HEK293 (cell line): ENCODE measurements at regions not wholly inside any gene's neighbourhood (a gene's known extent, or its start where the extent isn't known, plus 50 kb on each side); places are given as distances from the start of the nearest gene placed in this dataset.

Source experiments
- CTCF ChIP-seq: fragments of 450-650 bp; formaldehyde crosslinking; IDR thresholded peaks from 2 replicates; pipeline ENCODE4 v1.5.1; 2016; ENCODE audit warnings: missing biosample characterization, missing genetic modification characterization
- KLF9 ChIP-seq: fragments of 450-650 bp; formaldehyde crosslinking; IDR thresholded peaks from 2 replicates; pipeline ENCODE4 v1.5.1; 2016; ENCODE audit warnings: missing biosample characterization, missing genetic modification characterization, low read depth
- PRDM4 ChIP-seq: fragments of 450-650 bp; formaldehyde crosslinking; IDR thresholded peaks from 2 replicates; pipeline ENCODE4 v1.5.1; 2017; ENCODE audit warnings: missing biosample characterization, missing genetic modification characterization
- REST ChIP-seq: fragments of 450-650 bp; formaldehyde crosslinking; IDR thresholded peaks from 2 replicates; pipeline ENCODE4 v1.5.1; 2016; ENCODE audit warnings: missing biosample characterization, missing genetic modification characterization
- ZBTB8A ChIP-seq: fragments of 450-650 bp; formaldehyde crosslinking; IDR thresholded peaks from 2 replicates; pipeline ENCODE4 v1.5.1; 2016; ENCODE audit warnings: missing biosample characterization, missing genetic modification characterization
- ZNF140 ChIP-seq: fragments of 450-650 bp; formaldehyde crosslinking; IDR thresholded peaks from 2 replicates; pipeline ENCODE4 v1.5.1; 2016; ENCODE audit warnings: missing biosample characterization, missing genetic modification characterization
- ZNF24 ChIP-seq: fragments of 450-650 bp; formaldehyde crosslinking; IDR thresholded peaks from 2 replicates; pipeline ENCODE4 v1.5.1; 2016; ENCODE audit warnings: missing biosample characterization, missing genetic modification characterization
- ZNF335 ChIP-seq: fragments of 450-650 bp; formaldehyde crosslinking; conservative IDR thresholded peaks from 2 replicates; pipeline ENCODE4 v1.5.1; 2016; ENCODE audit warnings: missing biosample characterization, missing genetic modification characterization
- ZNF423 ChIP-seq: fragments of 450-650 bp; formaldehyde crosslinking; IDR thresholded peaks from 2 replicates; pipeline ENCODE4 v1.5.1; 2016; ENCODE audit warnings: missing biosample characterization, missing genetic modification characterization
- ZNF514 ChIP-seq: fragments of 450-650 bp; formaldehyde crosslinking; IDR thresholded peaks from 2 replicates; pipeline ENCODE4 v1.5.1; 2016; ENCODE audit warnings: missing biosample characterization, missing genetic modification characterization
- ZNF580 ChIP-seq: fragments of 450-650 bp; formaldehyde crosslinking; IDR thresholded peaks from 2 replicates; pipeline ENCODE4 v1.5.1; 2016; ENCODE audit warnings: missing biosample characterization, missing genetic modification characterization
- ZNF704 ChIP-seq: fragments of 450-650 bp; formaldehyde crosslinking; IDR thresholded peaks from 2 replicates; pipeline ENCODE4 v1.5.1; 2016; ENCODE audit warnings: missing biosample characterization, missing genetic modification characterization

- TF ChIP-seq ZNF140 (tag by site-specific recombination): no peak
- no peak for TF ChIP-seq CTCF (tag by site-specific recombination)
- TF ChIP-seq ZNF24 (tag by site-specific recombination): no peak
- TF ChIP-seq ZBTB8A (tag by site-specific recombination): no peak
- no peak for TF ChIP-seq ZNF704 (tag by site-specific recombination)
- TF ChIP-seq ZNF514 (tag by site-specific recombination): no peak
- TF ChIP-seq ZNF580: no peak
- no peak for TF ChIP-seq REST (tag by site-specific recombination)
- no peak for TF ChIP-seq KLF9
- no peak for TF ChIP-seq ZNF335
- TF ChIP-seq ZNF423: no peak
- no peak for TF ChIP-seq PRDM4 (tag by site-specific recombination)
Measured at GRCh38 chr16:22739077-22739476, 74.9 kb upstream of the HS3ST2 start.
